ENCODE measurements at regions not wholly inside any gene's neighbourhood (a gene's known extent, or its start where the extent isn't known, plus 50 kb on each side); places are given as distances from the start of the nearest gene placed in this dataset.

GRCh38 chr13:71949441-71949840 is 82.4 kb upstream of the DACH1 start:
- Histone ChIP-seq H3K9ac (ENCODE audit: control insufficient read depth, insufficient read depth, low read length) (no peak overlapping the region), H4K20me1 (ENCODE audit: control insufficient read depth, insufficient read depth) (no peaks in the 10 kb centered on the region), H3K4me2 (ENCODE audit: control insufficient read depth, insufficient read depth) (no peak overlapping the region), H3K9me3 (replicated peaks; ENCODE audit: control insufficient read depth, insufficient read depth, low read length) (no peaks in the 10 kb centered on the region), H2AFZ (ENCODE audit: control insufficient read depth, low read depth, low read length) (no peak overlapping the region), H3K27ac (ENCODE audit: control insufficient read depth, insufficient read depth) (no peak overlapping the region), H3K36me3 (ENCODE audit: control insufficient read depth in 2 of 2, insufficient read depth in 2 of 2, low read length in 1 of 2) (no peaks in the 10 kb centered on the region), H3K4me3 (no peak overlapping the region), H3K27me3 (replicated peaks in 1 of 2; ENCODE audit: control insufficient read depth in 2 of 2, insufficient read depth in 2 of 2, low read length in 1 of 2) (no peaks in the 10 kb centered on the region), H3K4me1 (ENCODE audit: control insufficient read depth, insufficient read depth, low read length) (no peaks in the 10 kb centered on the region), H3K79me2 (ENCODE audit: control insufficient read depth, insufficient read depth, low read length) (no peaks in the 10 kb centered on the region)
- CTCF ChIA-PET = no interaction called here
- DNase-seq (ENCODE audit: low read depth, low spot score) = no peak
- 53% methylated on average over 2 of the region's 2 CpGs for WGBS (ENCODE audit: insufficient coverage, insufficient replicate concordance, low lambda C conversion rate, missing lambda C conversion rate)
- intact Hi-C loops (cut with micrococcal nuclease; ENCODE audit: unreplicated experiment) (no loop called here), in situ Hi-C loops (cut with MboI) (no loop called here)
- SMC1A ChIA-PET (ENCODE audit: uncharacterized antibody, unreplicated experiment) = no interaction called here
- no peak for TF ChIP-seq TBL1XR1 (IDR thresholded peaks at IDR 0.05; ENCODE audit: low read depth, low read length)
- no peak for TF ChIP-seq TCF12 (IDR thresholded peaks at IDR 0.05; ENCODE audit: low read depth, low read length)
- no peak for TF ChIP-seq IRF4 (IDR thresholded peaks at IDR 0.05; ENCODE audit: low read depth, low read length)
- TF ChIP-seq POLR2AphosphoS5 (IDR thresholded peaks at IDR 0.05; ENCODE audit: low read length) = no peak
- no peak for TF ChIP-seq JUNB (IDR thresholded peaks at IDR 0.05)
- no peak for TF ChIP-seq USF1 (IDR thresholded peaks at IDR 0.05; ENCODE audit: borderline replicate concordance, extremely low read length, insufficient read depth, low read depth, low read length)
- TF ChIP-seq KLF5 (IDR thresholded peaks at IDR 0.05; ENCODE audit: partially characterized antibody) = no peak
- TF ChIP-seq CBFB (IDR thresholded peaks at IDR 0.05; ENCODE audit: low read depth) = no peak
- no peak for TF ChIP-seq IKZF2 (IDR thresholded peaks at IDR 0.05)
- no peak for TF ChIP-seq RFX5 (IDR thresholded peaks at IDR 0.05; ENCODE audit: low read depth, low read length)
- TF ChIP-seq HDGF (IDR thresholded peaks at IDR 0.05) = no peak
- TF ChIP-seq KDM1A (IDR thresholded peaks at IDR 0.05; ENCODE audit: borderline replicate concordance) = no peak
- TF ChIP-seq NFIC (IDR thresholded peaks at IDR 0.05; ENCODE audit: low read depth, low read length) = no peak
- TF ChIP-seq RUNX3 (IDR thresholded peaks at IDR 0.05; ENCODE audit: low read length) = no peak
- TF ChIP-seq CHD4 (IDR thresholded peaks at IDR 0.05) = no peak
- TF ChIP-seq ESRRA (IDR thresholded peaks at IDR 0.05; ENCODE audit: low read length) = no peak
- TF ChIP-seq BACH1 (IDR thresholded peaks at IDR 0.05; ENCODE audit: borderline replicate concordance) = no peak
- no peak for TF ChIP-seq ATF2 (IDR thresholded peaks at IDR 0.05; ENCODE audit: low read length)
- TF ChIP-seq ZNF592 (IDR thresholded peaks at IDR 0.05) = no peak
- no peak for ATAC-seq
- no TSS peak for BruUV-seq (replicated peaks)
- POLR2A ChIA-PET = no interaction called here
- RAD21 ChIA-PET (ENCODE audit: unreplicated experiment) = no interaction called here
- FAIRE-seq = no peak
